GM19238 (cell line): ENCODE measurements at regions not wholly inside any gene's neighbourhood (a gene's known extent, or its start where the extent isn't known, plus 50 kb on each side); places are given as distances from the start of the nearest gene placed in this dataset.

Source experiments
- DNase-seq: peaks from one replicate; pipeline ENCODE4 v3.0.0; 2011; ENCODE audit warnings: low spot score; ENCODE audit not compliant: insufficient read length

DNA sequence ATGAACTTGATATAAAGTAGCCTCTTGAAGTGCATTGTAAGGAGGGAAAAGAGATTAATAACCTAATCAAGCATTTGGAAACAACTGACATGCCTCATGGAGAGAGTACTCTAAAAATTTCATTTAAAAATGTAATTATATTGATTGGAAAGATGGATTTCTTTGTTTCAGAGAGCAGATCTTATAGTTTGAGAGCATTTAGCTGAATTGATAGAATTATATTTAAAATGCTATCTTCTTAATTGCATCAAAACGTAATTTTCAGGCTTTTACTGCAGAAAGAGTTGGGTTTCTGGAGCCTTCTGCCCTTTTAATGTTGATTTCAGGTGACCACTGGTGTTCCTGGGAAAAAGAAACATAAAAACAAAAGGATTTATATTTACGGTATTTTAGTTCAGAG is 130.6 kb downstream of the EDN3 start:
- no peak for DNase-seq

DNA sequence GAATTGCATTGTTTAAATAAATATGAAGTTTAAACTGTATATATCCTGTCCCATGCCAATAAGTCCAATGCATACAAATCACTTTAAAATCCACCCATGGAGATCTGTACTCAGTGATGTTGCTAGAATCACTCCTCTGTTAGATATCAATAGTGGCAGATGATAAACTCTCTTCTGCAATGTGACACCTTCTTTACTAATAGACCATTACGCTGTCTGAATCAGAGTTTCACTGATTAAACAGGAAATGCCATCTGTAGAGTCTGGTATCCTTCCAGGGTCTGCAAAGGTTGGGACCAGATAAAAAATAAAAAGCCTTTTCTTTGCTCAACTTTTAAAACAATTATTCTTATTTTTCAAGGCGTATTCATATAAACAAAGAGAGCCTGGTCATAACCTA is 134.5 kb downstream of the EDN3 start:
- no peak for DNase-seq

DNA sequence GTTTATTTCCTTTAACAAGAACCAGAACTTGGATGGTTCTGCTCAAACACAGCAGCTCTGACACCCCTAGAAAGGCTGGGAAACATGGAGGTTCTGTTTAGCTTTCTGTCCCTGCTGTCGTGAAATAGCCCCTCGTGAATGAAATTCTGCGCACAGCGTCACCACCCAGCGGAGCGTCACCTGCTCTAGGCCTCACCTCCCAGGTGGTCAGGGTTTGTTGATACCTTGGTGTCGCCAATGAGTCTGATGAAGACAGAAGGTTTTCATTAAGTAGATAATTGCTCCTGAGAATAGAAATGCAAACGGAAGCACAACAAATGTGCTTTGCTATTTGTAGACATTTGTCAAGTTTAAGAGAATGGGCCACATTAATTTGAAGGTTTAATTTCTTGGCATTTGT is 135.1 kb downstream of the EDN3 start:
- no peak for DNase-seq

DNA sequence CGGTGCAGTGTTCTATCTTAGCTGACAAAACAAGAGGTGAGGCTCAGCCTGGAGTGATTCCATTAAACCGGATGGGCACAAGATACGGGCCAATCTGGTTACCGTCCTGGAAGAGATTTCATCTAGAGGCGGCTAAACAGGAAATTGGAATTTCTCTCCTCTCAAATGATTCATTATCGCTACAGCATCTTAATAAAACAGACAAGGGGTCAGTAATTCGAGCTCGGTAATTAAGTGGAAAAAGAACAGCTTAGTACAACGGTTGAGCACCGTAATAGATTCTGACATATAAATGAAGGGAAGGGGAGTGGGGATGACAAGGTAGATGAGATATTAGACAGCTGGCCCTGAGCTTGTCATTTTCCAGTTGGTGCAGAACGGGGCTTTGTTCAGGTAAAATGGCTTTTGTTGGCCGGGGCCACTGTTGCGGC is 137.2 kb downstream of the EDN3 start:
- DNase-seq = no peak

DNA sequence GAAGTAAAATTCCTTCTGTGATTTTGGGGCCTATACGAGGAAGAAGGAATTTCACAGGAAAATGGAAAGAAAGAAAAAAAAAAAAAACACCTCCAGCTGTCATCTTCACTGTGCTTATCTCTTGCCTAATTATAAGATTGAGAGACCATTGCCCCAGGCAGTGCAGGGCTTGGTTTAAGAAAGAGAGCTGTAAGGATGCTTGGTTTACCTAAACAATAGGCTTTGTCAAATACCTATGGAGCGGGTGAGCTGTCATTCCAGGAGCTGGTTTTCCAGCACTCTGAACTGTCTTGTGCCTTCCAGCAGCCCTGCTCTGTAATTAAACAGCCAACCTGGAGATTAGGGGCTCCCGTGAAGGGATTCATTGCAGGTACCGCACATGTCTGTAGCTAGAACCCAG is 137.8 kb downstream of the EDN3 start:
- no peak for DNase-seq

DNA sequence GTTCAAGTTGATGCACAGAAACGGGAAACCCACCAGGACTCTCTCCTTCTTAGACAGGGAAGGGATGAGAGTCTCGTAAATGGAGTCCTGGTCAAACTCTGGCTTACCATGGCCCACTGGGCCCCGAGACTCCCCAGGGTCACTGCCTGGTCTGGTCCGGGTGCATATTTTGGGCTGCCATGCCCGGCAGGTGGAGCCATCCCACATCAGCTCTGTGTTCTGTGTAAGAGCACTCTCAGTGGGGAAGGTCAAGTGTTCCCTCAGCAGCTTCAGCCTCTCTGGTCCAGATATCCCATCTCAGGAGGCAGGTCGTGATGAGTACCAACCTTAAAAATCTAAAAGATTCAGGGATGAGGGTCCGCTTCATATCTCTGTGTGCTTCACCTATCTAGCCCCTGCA is 138.8 kb downstream of the EDN3 start:
- no peak for DNase-seq

DNA sequence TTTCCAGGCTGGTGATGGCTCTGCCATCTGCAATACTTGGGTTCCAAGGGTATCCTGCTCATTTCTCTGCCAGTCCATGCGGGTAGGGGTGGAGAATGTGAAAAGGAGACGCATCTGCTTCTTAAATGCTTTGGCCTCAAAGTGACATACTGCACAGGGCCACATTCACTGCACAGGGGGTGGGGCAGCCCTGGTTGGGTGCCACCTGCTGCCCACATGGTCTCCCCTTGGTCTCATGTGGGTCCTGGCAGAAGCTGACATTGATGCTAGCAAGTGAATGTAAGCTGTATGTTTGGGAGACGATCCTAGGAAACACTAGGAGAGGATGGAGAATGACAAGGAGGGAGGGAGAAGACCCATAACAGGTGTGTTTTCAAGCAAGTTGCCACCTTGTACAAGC is 140.9 kb downstream of the EDN3 start:
- no peak for DNase-seq

DNA sequence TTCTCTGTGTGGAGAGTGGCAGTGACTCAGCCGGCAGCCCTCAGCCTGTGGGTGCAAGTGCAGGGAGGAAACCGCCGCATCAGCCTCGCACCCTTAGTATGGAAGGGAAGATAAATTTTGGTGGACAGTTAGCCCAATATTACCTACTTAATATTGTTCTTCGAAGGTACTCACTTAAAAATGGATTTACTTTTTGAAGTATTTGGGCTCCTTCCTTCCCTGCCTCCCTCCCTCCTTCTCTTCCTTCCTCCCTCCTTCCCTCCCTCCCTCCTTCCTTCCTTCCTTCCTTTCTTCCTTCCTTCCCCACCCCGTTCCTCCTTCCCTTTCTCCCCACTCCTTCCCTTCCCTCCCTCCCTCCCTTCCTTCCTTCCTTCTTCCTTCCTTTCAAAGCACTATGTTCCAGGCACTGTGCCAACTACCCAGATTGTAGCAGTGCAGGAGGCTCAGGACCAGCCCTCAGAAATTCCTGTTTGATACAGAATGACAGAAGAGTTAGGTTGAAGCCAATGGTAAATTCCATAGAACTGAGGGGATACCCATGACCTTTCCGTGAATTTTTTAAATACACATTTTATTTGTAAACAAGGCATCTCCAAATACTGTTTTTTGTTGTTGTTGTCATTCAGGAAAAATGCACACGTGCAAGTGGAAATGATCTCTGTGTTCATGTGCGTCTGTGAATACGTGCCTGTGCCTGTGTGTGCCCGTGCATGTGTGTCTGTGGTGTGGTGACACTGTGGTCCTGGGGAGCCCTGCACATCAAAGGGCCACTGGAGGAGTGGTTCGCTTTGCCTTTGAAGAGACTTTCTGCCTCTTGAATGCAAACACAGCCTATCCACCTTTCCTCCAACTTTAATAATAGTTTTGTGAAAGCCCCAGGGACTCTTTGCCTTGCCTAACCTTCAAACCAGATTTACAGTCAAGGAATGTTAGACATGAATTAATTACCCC is 141.7 kb downstream of the EDN3 start:
- no peak for DNase-seq

DNA sequence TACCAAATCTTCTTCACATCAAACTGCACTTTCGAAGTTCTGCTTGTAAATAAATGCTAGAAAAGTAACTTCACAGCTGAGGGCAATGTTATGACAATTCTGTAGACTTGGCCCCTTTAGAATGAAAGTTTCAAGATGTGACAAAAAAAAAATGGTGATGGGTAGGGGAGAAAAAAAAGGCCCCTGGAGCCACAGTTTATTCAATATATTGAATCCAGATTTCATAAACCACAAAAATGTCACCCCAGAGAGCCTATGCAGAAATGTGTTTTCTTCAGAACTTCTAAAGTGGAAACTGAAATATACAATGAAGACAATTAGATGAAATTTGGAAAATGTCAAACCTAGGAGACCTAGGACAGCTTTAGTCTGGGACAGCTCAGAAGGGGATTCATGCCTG is 143.1 kb downstream of the EDN3 start:
- DNase-seq = no peak

DNA sequence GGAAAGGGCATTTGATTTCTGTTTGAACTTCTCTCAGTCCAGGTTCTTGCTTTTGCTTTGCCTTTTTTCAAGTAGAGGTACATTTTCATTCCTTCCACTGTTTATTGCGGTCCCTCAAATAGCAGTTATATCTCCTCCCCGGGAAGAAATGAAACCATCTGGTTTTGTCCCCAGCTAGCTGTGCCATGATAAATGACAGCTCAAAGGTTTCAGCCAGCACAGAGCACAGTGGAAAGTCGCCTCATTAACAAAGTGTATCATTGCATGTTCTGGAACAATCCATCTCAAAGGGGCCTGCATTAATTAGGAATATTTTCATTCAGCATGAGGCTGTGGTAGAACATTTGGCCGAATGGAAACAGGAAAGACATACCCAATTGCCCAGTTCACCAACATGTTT is 146.0 kb downstream of the EDN3 start:
- DNase-seq = no peak

DNA sequence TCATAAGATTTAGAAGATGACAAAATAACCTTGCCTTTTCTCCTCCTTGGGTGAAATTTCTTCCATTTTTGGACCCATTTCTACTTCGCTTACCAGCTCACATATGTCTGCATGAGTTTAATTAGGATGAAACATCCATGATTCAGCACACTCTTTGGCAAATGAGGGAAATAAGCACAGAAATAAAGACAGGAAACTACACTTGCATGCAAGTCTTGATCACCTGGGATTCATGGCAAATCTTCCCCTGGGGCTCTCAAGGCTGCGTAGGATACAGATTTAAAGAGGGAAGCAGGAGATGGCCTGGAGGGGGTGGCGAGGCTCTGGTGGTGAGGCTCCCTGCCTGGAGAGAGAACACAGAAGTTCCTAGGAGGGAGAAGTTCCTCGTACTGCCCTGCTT is 147.8 kb downstream of the EDN3 start:
- no peak for DNase-seq

DNA sequence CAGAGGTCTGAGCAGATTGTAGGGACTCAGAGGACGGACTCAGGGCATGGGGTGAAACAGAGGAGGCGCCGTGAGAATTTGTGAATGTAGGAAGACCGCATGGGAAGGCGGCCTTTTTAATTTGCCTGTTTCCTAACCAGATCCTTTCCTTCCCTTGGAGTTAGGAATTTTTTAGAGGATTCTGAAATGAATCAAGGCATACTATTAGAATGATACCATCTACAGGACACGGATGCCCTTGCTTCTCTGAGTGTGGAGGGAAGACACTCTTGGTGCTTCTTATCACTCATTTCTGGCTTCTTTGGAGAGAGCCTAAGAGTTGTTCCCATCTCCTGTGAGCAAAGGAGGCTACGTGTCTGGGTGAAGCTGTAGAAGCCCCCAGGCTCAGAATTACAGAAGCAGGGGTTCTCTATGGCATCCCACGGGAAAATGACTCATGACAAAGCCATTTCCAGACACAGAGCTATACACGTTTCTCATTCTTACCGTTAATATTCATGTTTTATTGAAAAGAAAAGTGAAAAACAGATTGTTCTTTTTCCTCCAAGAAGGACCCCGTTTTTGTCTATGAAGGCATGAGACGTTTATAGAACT is 148.5 kb downstream of the EDN3 start:
- DNase-seq = no peak

DNA sequence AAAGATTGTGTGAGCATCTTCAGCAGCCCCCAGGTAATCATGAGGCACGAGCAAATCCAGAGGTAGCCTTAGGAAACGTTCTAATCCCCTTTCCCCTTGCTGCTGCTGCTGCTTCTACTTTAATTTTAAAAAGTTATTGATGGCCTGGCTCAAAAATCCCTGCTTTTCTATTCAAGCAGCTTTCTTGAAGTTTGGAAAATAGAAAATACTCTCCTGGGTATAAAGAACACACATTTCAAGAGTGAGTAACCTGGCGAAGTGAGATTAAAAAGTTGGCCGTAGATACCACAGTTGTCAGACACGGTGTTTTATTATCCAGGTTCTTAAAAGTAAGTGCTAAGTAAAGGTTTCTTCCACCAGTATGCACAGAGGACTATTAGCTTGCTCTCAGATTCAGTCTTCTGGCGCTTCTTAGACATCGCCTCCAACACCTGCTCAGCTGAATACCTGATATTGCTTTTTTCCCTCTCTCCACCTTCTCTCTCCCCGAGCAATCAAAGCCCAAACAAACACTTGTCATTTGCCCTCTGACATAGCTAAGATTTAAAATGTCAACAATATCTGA is 150.7 kb downstream of the EDN3 start:
- DNase-seq = no peak

DNA sequence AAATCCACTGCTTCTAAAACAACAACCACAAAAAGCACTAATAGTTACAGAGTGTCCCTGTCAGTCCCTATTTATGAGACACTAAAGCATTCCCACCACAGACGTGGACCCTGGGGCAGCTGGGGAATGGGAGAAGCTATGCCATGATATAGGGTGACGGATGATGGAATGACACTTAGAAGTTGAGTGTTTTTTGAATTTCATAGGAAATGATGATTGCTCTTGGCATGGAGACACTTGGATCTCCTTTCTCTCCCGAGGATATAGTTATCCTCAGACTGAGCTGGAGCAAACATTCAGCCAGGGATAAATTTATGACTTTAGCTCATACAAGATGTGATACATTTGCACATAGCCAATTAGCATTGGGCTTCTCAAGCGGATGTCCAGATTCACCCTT is 151.2 kb downstream of the EDN3 start:
- no peak for DNase-seq

DNA sequence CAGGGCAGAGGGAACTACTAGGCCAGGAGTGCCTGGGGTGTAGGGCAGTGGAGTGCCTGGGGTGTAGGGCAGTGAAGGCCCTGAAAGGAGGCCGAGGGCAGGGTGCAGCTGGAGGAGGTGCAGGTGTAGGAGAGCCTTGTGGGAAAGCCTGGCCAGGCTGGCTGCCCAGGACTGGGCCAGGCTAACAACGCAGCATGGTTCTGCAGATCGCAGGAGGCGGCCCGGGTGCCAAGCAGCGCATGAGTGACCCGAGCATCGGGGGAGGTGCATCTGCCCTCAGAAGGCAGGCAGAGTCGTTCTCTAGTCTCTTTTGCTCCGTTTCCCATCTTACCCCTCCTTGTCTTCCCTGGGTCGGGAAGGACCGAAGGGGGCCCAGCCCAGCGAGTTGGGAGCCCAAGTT is 151.5 kb upstream of the PHACTR3 start:
- DNase-seq = no peak

DNA sequence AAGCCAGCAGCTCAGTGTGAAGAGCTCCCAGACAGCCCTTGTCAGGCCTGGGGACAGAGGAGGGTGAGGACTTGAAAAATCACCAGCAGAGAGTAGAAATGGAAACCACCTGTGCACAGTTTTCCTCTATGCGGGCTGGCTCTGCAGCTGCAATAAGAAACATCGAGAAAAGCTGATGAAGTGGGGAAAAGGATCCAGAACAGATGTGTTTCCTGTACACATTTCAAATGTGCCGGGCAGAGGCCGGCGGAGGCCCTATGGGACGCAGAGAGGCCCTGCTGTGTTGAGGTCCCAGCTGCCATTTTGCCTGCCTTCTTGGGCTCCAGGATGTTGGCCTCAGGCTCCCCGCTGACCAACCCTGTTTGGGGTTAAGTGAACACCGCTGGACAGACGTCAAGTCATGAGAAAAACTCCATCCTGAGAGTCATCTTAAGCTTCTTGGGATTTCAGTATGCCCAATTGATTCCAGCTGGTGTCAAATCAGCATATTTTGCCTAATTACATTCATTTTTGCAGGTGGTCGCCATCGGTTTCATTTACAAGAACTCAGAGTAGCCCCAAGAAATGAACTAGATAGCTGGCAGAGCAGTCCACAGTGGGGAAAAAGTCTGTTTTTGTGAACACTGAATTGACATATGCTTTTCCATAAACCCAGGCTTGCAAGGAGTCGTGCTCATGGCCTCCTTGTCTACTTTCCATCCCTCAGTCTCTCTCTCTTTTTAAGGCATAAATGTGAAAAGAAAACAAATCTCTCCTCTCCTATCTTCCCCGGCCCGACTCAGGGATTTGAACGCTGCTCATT is 150.4 kb upstream of the PHACTR3 start:
- no peak for DNase-seq

DNA sequence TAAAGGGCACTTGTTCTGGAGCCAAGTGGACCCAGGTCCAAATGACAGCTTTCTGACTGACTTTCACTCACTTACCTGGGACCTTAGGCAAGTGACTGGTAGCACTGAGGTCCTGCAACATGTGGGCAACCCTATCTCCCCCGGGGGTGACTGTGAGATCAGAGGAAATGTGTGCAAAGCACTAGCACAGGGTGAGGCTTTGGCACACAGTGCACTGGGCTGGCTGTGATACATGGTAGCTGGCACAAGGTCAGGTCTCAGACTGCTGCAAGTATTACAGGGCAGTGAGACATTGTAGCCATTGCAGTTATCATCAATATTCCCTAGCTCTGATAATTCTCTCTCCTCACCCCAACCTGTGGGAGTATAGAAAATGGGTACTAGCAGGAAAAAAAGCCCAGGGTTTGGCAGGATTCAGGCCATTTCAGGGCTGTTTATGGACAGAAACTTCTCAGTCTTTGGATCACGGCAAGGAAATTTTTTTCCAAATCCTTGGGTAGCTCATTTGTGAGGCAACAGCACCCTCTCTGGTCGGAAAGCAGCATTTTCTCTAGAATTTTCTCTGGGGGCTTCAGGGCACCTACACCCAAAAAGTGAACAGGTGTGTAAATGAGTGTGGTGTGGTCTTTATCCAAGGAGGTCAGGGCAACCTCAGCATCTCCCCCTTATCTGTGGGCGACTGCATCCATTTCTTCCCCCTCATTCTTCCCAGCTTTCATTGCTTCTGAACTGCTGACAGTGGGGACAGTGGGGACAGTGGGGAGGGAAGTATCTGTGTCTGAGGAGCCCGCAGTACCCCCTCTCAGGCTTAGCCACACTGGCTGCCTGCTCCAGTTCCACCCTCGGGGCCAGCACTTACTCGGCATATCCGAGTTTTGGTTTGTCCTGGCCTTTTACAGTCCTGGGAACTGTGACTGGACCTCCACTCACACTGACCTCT is 148.7 kb upstream of the PHACTR3 start:
- no peak for DNase-seq

DNA sequence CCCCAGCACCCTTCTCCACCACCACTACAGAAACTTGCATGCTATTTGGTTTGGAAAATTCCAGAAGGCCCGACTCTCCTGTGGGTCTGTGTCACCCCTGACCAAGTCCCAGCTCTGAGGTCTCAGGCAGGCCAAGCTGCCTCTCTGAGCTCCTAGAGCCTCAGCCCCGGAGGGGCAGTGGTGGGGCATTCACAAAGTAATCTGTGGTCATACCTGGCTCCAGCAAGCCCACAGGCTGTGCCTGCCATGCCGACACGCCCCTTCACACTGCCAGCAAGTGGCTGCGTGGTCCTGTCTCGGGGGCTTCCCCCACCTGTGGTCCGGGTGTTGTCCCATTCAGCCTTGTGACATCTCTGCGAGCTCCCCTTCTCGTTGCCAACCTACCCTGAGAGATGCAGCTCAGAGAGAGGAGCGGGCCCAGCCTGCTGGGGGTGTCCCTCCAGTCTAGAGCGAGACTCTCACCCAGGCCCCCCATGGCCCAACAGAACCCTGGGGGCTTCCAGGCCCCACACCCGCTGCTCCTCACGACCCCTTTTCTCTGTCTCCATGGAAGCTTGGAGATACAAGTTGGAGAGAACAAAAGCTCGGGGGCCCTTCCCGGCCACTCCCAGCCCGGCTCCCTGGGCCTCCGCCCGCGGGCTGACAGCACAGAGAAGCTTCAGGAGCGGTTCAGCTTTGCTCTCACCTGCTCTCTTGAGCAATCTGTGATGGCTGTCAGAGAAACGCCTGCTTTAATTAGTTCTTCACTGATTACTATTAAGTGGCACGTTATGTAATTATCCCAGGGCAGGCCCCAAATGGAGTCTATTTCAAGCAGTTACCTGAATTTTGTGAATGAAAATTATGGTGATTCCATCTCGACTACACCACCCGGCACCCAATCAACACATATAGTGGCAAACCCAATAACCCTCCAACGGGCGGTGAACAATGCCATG is 147.7 kb upstream of the PHACTR3 start:
- DNase-seq = no peak

DNA sequence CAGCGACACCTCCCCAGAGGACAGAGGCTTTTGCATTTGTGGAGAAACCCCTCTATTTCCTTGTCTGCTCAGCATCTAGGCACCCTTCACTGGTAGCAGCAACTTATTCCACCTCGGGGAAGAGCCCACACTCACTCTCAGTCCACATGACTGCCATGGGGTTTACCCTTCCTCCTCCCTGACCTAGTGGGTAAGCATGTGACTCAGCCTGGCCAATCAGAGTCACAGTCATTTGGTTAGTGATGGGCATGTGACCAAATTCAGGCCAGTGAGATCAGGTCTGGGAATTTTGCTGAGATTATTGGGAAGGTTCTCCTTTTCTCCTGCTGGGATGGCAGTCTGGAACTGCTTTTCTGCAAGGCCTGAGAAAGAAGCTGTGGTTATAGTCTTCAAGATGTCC is 145.7 kb upstream of the PHACTR3 start:
- no peak for DNase-seq

DNA sequence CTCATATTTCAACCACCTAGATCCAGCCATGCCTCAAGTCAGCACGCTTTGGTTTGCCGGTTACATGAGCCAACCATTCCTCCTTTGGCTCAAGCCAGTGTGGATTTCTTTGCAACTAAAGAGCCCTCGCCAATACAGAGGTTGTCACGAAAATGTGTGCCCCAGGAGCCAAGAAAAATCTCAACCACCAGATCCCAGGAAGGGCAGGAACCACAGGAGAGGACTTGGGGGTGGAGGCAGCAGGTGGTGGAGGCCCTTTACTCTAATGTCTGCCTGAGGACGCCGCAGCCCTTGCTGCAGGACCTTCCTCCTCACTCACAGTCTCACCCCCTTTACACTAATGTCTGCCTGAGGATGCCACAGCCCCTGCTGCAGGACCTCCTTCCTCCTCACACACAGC is 144.8 kb upstream of the PHACTR3 start:
- no peak for DNase-seq
